ENCODE measurements at regions not wholly inside any gene's neighbourhood (a gene's known extent, or its start where the extent isn't known, plus 50 kb on each side); places are given as distances from the start of the nearest gene placed in this dataset.

DNA sequence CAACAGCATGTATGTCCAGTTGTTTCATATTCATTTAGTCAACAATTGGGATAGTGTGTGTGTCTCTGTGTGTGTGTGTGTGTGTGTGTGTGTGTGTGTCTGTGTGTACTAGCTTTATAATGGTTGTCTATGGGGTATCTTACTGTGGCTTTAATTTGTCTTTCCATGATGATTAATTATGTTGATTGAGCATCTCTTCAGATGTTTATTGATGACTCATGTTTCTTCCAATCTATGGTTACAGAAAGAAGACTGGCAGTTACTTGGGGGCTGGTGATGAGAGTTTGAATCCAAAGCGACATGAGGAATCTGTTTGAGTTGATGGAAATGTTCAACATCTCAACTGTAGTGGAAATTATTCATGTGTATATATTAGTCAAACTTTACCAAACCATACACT lies 440.1 kb downstream of the ZNF385D start (continued):
- TF ChIP-seq, protein P1, sequence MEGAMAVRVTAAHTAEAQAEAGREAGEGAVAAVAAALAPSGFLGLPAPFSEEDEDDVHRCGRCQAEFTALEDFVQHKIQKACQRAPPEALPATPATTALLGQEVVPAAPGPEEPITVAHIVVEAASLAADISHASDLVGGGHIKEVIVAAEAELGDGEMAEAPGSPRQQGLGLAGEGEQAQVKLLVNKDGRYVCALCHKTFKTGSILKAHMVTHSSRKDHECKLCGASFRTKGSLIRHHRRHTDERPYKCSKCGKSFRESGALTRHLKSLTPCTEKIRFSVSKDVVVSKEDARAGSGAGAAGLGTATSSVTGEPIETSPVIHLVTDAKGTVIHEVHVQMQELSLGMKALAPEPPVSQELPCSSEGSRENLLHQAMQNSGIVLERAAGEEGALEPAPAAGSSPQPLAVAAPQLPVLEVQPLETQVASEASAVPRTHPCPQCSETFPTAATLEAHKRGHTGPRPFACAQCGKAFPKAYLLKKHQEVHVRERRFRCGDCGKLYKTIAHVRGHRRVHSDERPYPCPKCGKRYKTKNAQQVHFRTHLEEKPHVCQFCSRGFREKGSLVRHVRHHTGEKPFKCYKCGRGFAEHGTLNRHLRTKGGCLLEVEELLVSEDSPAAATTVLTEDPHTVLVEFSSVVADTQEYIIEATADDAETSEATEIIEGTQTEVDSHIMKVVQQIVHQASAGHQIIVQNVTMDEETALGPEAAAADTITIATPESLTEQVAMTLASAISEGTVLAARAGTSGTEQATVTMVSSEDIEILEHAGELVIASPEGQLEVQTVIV (IDR thresholded peaks at IDR 0.05; ENCODE audit: borderline replicate concordance, partially characterized antibody), result no peak

DNA sequence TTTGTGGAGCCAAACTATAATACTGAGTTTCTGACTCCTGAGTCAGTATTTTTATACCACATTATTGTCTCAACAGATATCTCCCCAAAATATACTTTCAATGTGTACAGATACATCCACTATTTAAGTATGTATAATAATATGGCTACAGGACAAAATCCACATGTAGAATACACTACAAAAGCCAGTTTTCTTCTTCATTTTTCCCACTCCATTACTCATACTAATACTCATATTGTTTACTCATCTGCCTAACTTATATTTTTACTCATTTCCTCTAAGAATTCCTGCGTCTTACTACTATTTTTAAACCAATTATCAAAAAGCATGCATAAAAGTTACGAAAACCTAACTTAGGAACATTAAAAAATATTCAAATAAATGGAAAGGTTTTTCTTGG lies 440.8 kb downstream of the ZNF385D start:
- Histone ChIP-seq H3K4me2 (ENCODE audit: control insufficient read depth, insufficient read depth) (no peak overlapping the region), H3K4me3 (no peak overlapping the region), H3K79me2 (ENCODE audit: control insufficient read depth, insufficient read depth, low read length) (no peaks in the 10 kb centered on the region), H3K9ac (ENCODE audit: control insufficient read depth, insufficient read depth, low read length) (no peak overlapping the region), H2AFZ (ENCODE audit: control insufficient read depth, low read depth, low read length) (no peak overlapping the region), H3K36me3 (ENCODE audit: control insufficient read depth in 2 of 2, insufficient read depth in 2 of 2, low read length in 1 of 2) (no peaks in the 10 kb centered on the region), H3K27ac (ENCODE audit: control insufficient read depth, insufficient read depth) (no peak overlapping the region), H3K4me1 (ENCODE audit: control insufficient read depth, insufficient read depth, low read length) (no peaks in the 10 kb centered on the region), H3K9me3 (replicated peaks; ENCODE audit: control insufficient read depth, insufficient read depth, low read length) (no peaks in the 10 kb centered on the region), H3K27me3 (replicated peaks in 1 of 2; ENCODE audit: control insufficient read depth in 2 of 2, insufficient read depth in 2 of 2, low read length in 1 of 2) (no peaks in the 10 kb centered on the region), H4K20me1 (ENCODE audit: control insufficient read depth, insufficient read depth) (no peaks in the 10 kb centered on the region)
- ChIA-PET CTCF (no interaction called here), POLR2A (no interaction called here), SMC1A (ENCODE audit: uncharacterized antibody, unreplicated experiment) (no interaction called here), RAD21 (ENCODE audit: unreplicated experiment) (no interaction called here)
- WGBS (ENCODE audit: insufficient coverage, insufficient replicate concordance, low lambda C conversion rate, missing lambda C conversion rate), result 7% methylated on average over 2 of the region's 2 CpGs
- intact Hi-C loops (cut with micrococcal nuclease; ENCODE audit: unreplicated experiment) (no loop called here), in situ Hi-C loops (cut with MboI) (no loop called here)
- no TSS peak for BruUV-seq (replicated peaks)
- no peak for ATAC-seq
- TF ChIP-seq MYB (IDR thresholded peaks at IDR 0.05; ENCODE audit: borderline replicate concordance, low read depth, low read length), result no peak
- no peak for TF ChIP-seq STAT1 (conservative IDR thresholded peaks at IDR 0.05)
- no peak for DNase-seq (ENCODE audit: low read depth, low spot score)
- FAIRE-seq, result no peak

DNA sequence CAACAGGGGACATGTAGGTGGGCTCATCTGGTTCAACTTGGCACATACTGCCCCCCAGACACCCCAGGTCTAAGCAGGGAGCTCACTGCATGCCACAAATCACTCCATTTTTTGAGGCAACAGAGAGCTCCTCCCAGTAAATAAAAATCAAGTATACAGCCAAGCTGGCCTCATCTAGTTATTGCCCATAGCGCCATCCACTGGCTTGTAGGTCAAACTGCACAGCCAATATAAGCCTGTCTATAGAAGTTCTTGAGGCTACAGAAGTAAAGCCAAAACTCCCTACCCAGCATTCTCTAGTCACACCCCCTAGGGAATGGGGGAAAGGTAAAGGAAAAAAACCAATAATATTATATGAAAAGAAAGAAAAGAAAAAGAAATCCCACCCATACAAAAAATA lies 453.7 kb downstream of the ZNF385D start:
- DNase-seq (ENCODE audit: low read depth, low spot score) (no peak), FAIRE-seq (no peak), ATAC-seq (no peak)
- Histone ChIP-seq H2AFZ (ENCODE audit: control insufficient read depth, low read depth, low read length) (no peak overlapping the region), H4K20me1 (ENCODE audit: control insufficient read depth, insufficient read depth) (no peaks in the 10 kb centered on the region), H3K9me3 (replicated peaks; ENCODE audit: control insufficient read depth, insufficient read depth, low read length) (no peaks in the 10 kb centered on the region), H3K4me2 (ENCODE audit: control insufficient read depth, insufficient read depth) (no peak overlapping the region), H3K27me3 (replicated peaks in 1 of 2; ENCODE audit: control insufficient read depth in 2 of 2, insufficient read depth in 2 of 2, low read length in 1 of 2) (no peaks in the 10 kb centered on the region), H3K4me3 (no peak overlapping the region), H3K79me2 (ENCODE audit: control insufficient read depth, insufficient read depth, low read length) (no peaks in the 10 kb centered on the region), H3K9ac (ENCODE audit: control insufficient read depth, insufficient read depth, low read length) (no peak overlapping the region), H3K4me1 (ENCODE audit: control insufficient read depth, insufficient read depth, low read length) (no peaks in the 10 kb centered on the region), H3K36me3 (ENCODE audit: control insufficient read depth in 2 of 2, insufficient read depth in 2 of 2, low read length in 1 of 2) (no peaks in the 10 kb centered on the region), H3K27ac (ENCODE audit: control insufficient read depth, insufficient read depth) (no peak overlapping the region)
- ChIA-PET POLR2A (no interaction called here), CTCF (no interaction called here), SMC1A (ENCODE audit: uncharacterized antibody, unreplicated experiment) (no interaction called here), RAD21 (ENCODE audit: unreplicated experiment) (no interaction called here)
- in situ Hi-C loops (cut with MboI) (no loop called here), intact Hi-C loops (cut with micrococcal nuclease; ENCODE audit: unreplicated experiment) (no loop called here)
- WGBS (ENCODE audit: insufficient coverage, insufficient replicate concordance, low lambda C conversion rate, missing lambda C conversion rate), result 0% methylated on average over 1 of the region's 1 CpG
- no TSS peak for BruUV-seq (replicated peaks)
- TF ChIP-seq KLF5 (IDR thresholded peaks at IDR 0.05; ENCODE audit: partially characterized antibody), result no peak
- TF ChIP-seq RFX5 (IDR thresholded peaks at IDR 0.05; ENCODE audit: low read depth, low read length), result no peak
- no peak for TF ChIP-seq BCL11A (IDR thresholded peaks at IDR 0.05; ENCODE audit: low read depth, low read length)
- TF ChIP-seq, protein P2, sequence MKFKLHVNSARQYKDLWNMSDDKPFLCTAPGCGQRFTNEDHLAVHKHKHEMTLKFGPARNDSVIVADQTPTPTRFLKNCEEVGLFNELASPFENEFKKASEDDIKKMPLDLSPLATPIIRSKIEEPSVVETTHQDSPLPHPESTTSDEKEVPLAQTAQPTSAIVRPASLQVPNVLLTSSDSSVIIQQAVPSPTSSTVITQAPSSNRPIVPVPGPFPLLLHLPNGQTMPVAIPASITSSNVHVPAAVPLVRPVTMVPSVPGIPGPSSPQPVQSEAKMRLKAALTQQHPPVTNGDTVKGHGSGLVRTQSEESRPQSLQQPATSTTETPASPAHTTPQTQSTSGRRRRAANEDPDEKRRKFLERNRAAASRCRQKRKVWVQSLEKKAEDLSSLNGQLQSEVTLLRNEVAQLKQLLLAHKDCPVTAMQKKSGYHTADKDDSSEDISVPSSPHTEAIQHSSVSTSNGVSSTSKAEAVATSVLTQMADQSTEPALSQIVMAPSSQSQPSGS (IDR thresholded peaks at IDR 0.05; ENCODE audit: low read length), result no peak
- TF ChIP-seq POU2F2 (IDR thresholded peaks at IDR 0.05; ENCODE audit: borderline replicate concordance, low read depth, low read length), result no peak
- TF ChIP-seq HDAC6 (IDR thresholded peaks at IDR 0.05; ENCODE audit: unreplicated experiment), result no peak
- TF ChIP-seq, protein P3, sequence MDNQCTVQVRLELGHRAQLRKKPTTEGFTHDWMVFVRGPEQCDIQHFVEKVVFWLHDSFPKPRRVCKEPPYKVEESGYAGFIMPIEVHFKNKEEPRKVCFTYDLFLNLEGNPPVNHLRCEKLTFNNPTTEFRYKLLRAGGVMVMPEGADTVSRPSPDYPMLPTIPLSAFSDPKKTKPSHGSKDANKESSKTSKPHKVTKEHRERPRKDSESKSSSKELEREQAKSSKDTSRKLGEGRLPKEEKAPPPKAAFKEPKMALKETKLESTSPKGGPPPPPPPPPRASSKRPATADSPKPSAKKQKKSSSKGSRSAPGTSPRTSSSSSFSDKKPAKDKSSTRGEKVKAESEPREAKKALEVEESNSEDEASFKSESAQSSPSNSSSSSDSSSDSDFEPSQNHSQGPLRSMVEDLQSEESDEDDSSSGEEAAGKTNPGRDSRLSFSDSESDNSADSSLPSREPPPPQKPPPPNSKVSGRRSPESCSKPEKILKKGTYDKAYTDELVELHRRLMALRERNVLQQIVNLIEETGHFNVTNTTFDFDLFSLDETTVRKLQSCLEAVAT (IDR thresholded peaks at IDR 0.05), result no peak
- TF ChIP-seq SMC3 (IDR thresholded peaks at IDR 0.05; ENCODE audit: borderline replicate concordance, low read length), result no peak
- TF ChIP-seq LARP7 (IDR thresholded peaks at IDR 0.05), result no peak
- TF ChIP-seq IKZF2 (IDR thresholded peaks at IDR 0.05), result no peak
